Keratinocyte (primary cell): ENCODE measurements at regions not wholly inside any gene's neighbourhood (a gene's known extent, or its start where the extent isn't known, plus 50 kb on each side); places are given as distances from the start of the nearest gene placed in this dataset.

Experiments
- DNase-seq: peaks from one replicate; pipeline ENCODE4 v3.0.0-alpha.2; 2011; ENCODE audit warnings: low read depth, missing footprints, low spot score
- FAIRE-seq: peaks from 2 replicates; lab custom pipeline; 2011; peaks lifted over from hg19 to GRCh38; lab: Jason Lieb, UNC
- H2AFZ ChIP-seq: 2 replicates; pipeline ENCODE4 v1.6.0; 2012; ENCODE audit warnings: low read length, control low read depth, inconsistent platforms; ENCODE audit not compliant: control insufficient read depth
- H3K27ac ChIP-seq: 2 replicates; pipeline ENCODE4 v1.5.1; 2011; ENCODE audit warnings: low read length; ENCODE audit not compliant: control insufficient read depth, insufficient read depth
- H3K27me3 ChIP-seq: 3 replicates; pipeline ENCODE4 v1.6.0; 2011; ENCODE audit warnings: low read length; ENCODE audit not compliant: control insufficient read depth, insufficient read depth; ENCODE audit errors: extremely low read depth
- H3K36me3 ChIP-seq, 2 experiments: 2 replicates in 1 of 2; 3 replicates in 1 of 2; pipeline ENCODE4 v1.5.1; 2011; ENCODE audit warnings: low read length in 2 of 2, mild to moderate bottlenecking in 1 of 2; ENCODE audit not compliant: control insufficient read depth in 2 of 2, insufficient read depth in 2 of 2; ENCODE audit errors: extremely low read depth in 1 of 2
- H3K4me1 ChIP-seq: 3 replicates; pipeline ENCODE4 v1.5.1; 2011; ENCODE audit warnings: low read length; ENCODE audit not compliant: control insufficient read depth, insufficient read depth; ENCODE audit errors: extremely low read depth
- H3K4me2 ChIP-seq: 3 replicates; pipeline ENCODE4 v1.6.0; 2011; ENCODE audit warnings: low read depth, low read length; ENCODE audit not compliant: control insufficient read depth, insufficient read depth; ENCODE audit errors: extremely low read depth
- H3K4me3 ChIP-seq, 3 experiments: fragments of 200-600 bp in 1 of 3; sonication (generic) in 1 of 3; 2 replicates in 2 of 3; 3 replicates in 1 of 3; pipeline ENCODE4 v1.5.1; 2011 to 2016; ENCODE audit warnings: low read length in 3 of 3, mild to moderate bottlenecking in 3 of 3, control low read depth in 2 of 3, inconsistent platforms in 1 of 3, low read depth in 1 of 3, mixed read lengths in 1 of 3, mixed run types in 1 of 3, moderate library complexity in 1 of 3; ENCODE audit not compliant: control insufficient read depth in 2 of 3, insufficient read depth in 2 of 3; ENCODE audit errors: extremely low read depth in 1 of 3
- H3K79me2 ChIP-seq: 2 replicates; pipeline ENCODE4 v1.6.0; 2012; ENCODE audit warnings: low read length; ENCODE audit not compliant: control insufficient read depth, insufficient read depth
- H3K9ac ChIP-seq: 3 replicates; pipeline ENCODE4 v1.6.0; 2011; ENCODE audit warnings: low read length; ENCODE audit not compliant: control insufficient read depth, insufficient read depth; ENCODE audit errors: extremely low read depth
- H3K9me1 ChIP-seq: 3 replicates; pipeline ENCODE4 v1.6.0; 2011; ENCODE audit warnings: low read length; ENCODE audit not compliant: control insufficient read depth, insufficient read depth; ENCODE audit errors: extremely low read depth
- H3K9me3 ChIP-seq: 2 replicates; pipeline ENCODE4 v1.5.1; 2012; ENCODE audit warnings: low read depth, low read length; ENCODE audit not compliant: control insufficient read depth
- H4K20me1 ChIP-seq: 3 replicates; pipeline ENCODE4 v1.6.0; 2011; ENCODE audit warnings: low read length; ENCODE audit not compliant: control insufficient read depth, insufficient read depth; ENCODE audit errors: extremely low read depth
- CTCF ChIP-seq, 3 experiments: IDR thresholded peaks in 1 of 3; conservative IDR thresholded peaks in 1 of 3; optimal IDR thresholded peaks in 1 of 3; 2 replicates in 2 of 3; 3 replicates in 1 of 3; pipeline versions ENCODE3 to v1.5.1; 2011; ENCODE audit warnings: low read length in 3 of 3, mild to moderate bottlenecking in 3 of 3, moderate library complexity in 2 of 3, control low read depth in 1 of 3, inconsistent platforms in 1 of 3; ENCODE audit not compliant: insufficient read depth in 2 of 3; ENCODE audit errors: extremely low read depth in 1 of 3
- EZH2 ChIP-seq: IDR thresholded peaks from one replicate; pipeline ENCODE4 v1.6.1; 2012; ENCODE audit warnings: inconsistent platforms, mild to moderate bottlenecking, low read length, moderate library complexity
- dilution Hi-C: fragments of 300-500 bp; cut with MboI; formaldehyde crosslinking; loops from one replicate; pipeline ENCODE4 v1.7.0; 2020; ENCODE audit warnings: low sequenced_read_pairs; ENCODE audit not compliant: extremely low pct_ligation_motif_present

- DNase-seq (no peak), FAIRE-seq (no peak)
- H3K9ac ChIP-seq = no peak overlapping the region
- H3K27me3 ChIP-seq = no peaks in the 10 kb centered on the region
- no peak overlapping the region for H3K4me2 ChIP-seq
- no peak overlapping the region for H3K4me3 ChIP-seq
- dilution Hi-C loops = no loop called here
- H3K79me2 ChIP-seq = no peaks in the 10 kb centered on the region
- H3K36me3 ChIP-seq = no peaks in the 10 kb centered on the region
- no peak overlapping the region for H3K27ac ChIP-seq
- no peak overlapping the region for H2AFZ ChIP-seq
- H3K9me1 ChIP-seq = no peaks in the 10 kb centered on the region
- no peaks in the 10 kb centered on the region for H4K20me1 ChIP-seq
- no peaks in the 10 kb centered on the region for H3K4me1 ChIP-seq
- TF ChIP-seq CTCF (optimal IDR thresholded peaks at IDR 0.05 in 1 of 3, IDR thresholded peaks at IDR 0.05 in 1 of 3, conservative IDR thresholded peaks at IDR 0.05 in 1 of 3; ENCODE audit: extremely low read depth in 1 of 3, insufficient read depth in 2 of 3, low read length in 3 of 3) (no peak), EZH2 (no peak)
- H3K9me3 ChIP-seq = no peaks in the 10 kb centered on the region
Observed at GRCh38 chr12:58523360-58523759, 396.9 kb downstream of the LRIG3 start.

- H3K79me2 ChIP-seq = no peaks in the 10 kb centered on the region
- FAIRE-seq (no peak), DNase-seq (no peak)
- TF ChIP-seq EZH2 = no peak
- no peak for TF ChIP-seq CTCF (optimal IDR thresholded peaks at IDR 0.05 in 1 of 3, IDR thresholded peaks at IDR 0.05 in 1 of 3, conservative IDR thresholded peaks at IDR 0.05 in 1 of 3; ENCODE audit: extremely low read depth in 1 of 3, insufficient read depth in 2 of 3, low read length in 3 of 3)
- H3K27ac ChIP-seq = no peak overlapping the region
- no peaks in the 10 kb centered on the region for H3K27me3 ChIP-seq
- H3K4me2 ChIP-seq = no peak overlapping the region
- H3K36me3 ChIP-seq = no peaks in the 10 kb centered on the region
- H2AFZ ChIP-seq = no peak overlapping the region
- H3K9me1 ChIP-seq = no peaks in the 10 kb centered on the region
- H3K4me3 ChIP-seq = no peak overlapping the region
- peaks cover 24% of the 10 kb centered on the region for H3K4me1 ChIP-seq
- no peaks in the 10 kb centered on the region for H4K20me1 ChIP-seq
- dilution Hi-C loops = no loop called here
- H3K9me3 ChIP-seq = no peaks in the 10 kb centered on the region
- H3K9ac ChIP-seq = no peak overlapping the region
Observed at GRCh38 chr12:58528271-58528670, 392.0 kb downstream of the LRIG3 start.
